ENCODE measurements at regions not wholly inside any gene's neighbourhood (a gene's known extent, or its start where the extent isn't known, plus 50 kb on each side); places are given as distances from the start of the nearest gene placed in this dataset.

DNA sequence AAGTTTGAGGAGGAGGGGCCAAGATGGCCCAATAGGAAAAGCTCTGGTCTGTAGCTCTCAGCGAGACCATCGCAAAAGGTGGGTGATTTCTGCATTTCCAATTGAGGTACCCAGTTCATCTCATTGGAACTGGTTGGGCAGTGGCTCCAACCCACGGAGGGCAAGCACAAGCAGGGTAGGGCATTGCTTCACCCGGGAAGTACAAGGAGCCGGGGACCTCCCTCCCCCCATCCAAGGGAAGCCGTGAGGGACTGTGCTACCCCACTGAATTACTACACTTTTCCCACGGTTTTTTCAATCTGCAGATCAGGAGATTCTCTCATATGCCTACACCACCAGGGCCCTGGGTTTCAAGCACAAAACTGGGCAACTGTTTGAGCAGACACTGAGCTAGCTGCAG is 58.0 kb upstream of the EFCAB3 start:
- no peaks in the 10 kb centered on the region for H3K36me3 ChIP-seq (ENCODE audit: control insufficient read depth, insufficient read depth, low read length)
- TF ChIP-seq, protein P1, sequence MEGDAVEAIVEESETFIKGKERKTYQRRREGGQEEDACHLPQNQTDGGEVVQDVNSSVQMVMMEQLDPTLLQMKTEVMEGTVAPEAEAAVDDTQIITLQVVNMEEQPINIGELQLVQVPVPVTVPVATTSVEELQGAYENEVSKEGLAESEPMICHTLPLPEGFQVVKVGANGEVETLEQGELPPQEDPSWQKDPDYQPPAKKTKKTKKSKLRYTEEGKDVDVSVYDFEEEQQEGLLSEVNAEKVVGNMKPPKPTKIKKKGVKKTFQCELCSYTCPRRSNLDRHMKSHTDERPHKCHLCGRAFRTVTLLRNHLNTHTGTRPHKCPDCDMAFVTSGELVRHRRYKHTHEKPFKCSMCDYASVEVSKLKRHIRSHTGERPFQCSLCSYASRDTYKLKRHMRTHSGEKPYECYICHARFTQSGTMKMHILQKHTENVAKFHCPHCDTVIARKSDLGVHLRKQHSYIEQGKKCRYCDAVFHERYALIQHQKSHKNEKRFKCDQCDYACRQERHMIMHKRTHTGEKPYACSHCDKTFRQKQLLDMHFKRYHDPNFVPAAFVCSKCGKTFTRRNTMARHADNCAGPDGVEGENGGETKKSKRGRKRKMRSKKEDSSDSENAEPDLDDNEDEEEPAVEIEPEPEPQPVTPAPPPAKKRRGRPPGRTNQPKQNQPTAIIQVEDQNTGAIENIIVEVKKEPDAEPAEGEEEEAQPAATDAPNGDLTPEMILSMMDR (IDR thresholded peaks at IDR 0.05; ENCODE audit: insufficient read depth, low read length, severe bottlenecking): no peak
- no peak overlapping the region for H3K4me3 ChIP-seq (ENCODE audit: low read depth, low read length)
- no peak for DNase-seq (ENCODE audit: low read depth)
- no peak for FAIRE-seq
- no peaks in the 10 kb centered on the region for H3K27me3 ChIP-seq (ENCODE audit: control insufficient read depth, insufficient read depth, low read length)

DNA sequence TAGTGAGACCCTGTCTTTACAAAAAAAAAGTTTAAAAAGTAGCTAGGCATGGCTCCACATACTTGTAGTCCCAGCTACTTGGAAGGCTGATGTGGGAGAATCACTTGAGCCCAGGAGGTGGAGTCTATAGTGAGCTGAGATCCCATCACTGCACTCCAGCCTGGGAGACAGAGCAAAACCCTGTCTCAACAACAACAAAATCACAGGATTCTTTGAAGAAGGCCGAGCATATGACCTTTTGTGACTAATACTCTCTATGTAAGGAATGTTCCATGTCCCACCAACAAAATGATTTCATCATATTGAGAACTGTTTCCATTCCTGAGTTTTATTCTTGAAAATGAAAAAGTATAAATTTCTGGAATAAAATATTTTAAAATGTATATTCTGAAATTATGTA is 58.9 kb upstream of the EFCAB3 start:
- TF ChIP-seq, protein P1 (IDR thresholded peaks at IDR 0.05; ENCODE audit: insufficient read depth, low read length, severe bottlenecking): no peak
- Histone ChIP-seq H3K36me3 (ENCODE audit: control insufficient read depth, insufficient read depth, low read length) (no peaks in the 10 kb centered on the region), H3K4me3 (ENCODE audit: low read depth, low read length) (no peak overlapping the region), H3K27me3 (ENCODE audit: control insufficient read depth, insufficient read depth, low read length) (no peaks in the 10 kb centered on the region)
- DNase-seq (ENCODE audit: low read depth): no peak
- FAIRE-seq: no peak

DNA sequence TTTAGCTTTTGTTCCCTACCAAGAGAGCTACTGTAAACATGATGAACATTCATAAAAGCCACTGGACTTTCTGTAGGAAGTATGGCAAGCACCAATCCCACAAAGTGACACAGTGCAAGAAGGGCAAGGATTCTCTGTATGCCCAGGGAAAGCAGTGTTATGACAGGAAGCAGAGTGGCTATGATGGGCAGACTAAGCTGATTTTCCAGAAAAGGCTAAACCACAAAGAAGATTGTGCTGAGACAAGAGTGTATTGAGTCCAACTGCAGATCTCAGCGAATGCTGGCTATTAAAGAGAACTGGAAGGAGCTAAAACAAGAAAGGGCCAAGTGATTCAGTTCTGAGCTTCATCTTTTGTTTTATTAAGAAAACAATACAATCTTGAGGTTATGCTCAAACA is 60.5 kb upstream of the EFCAB3 start:
- TF ChIP-seq, protein P1 (IDR thresholded peaks at IDR 0.05; ENCODE audit: insufficient read depth, low read length, severe bottlenecking): no peak
- no peak for FAIRE-seq
- H3K27me3 ChIP-seq (ENCODE audit: control insufficient read depth, insufficient read depth, low read length): no peaks in the 10 kb centered on the region

DNA sequence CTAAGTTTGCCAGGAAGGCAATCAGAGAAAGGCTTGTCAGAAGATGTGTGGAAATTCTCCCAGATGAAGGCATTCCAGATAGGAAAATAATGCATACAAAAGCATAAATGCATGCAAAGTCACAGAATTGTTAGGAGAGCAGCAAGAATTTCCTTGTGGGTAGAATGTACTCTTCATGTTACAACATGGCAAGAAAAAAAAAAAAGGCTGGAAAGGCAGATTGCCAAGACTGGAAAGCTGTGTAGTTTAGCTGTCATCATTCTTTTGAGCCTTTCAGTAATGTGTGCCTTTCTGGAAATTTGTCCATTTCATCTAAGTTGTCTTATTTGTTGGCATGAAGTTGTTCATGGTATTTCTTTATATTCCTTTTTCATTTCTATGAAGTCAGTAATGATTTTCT is 71.0 kb upstream of the EFCAB3 start:
- TF ChIP-seq, protein P1 (IDR thresholded peaks at IDR 0.05; ENCODE audit: insufficient read depth, low read length, severe bottlenecking): no peak
- H3K4me3 ChIP-seq (ENCODE audit: low read depth, low read length): no peak overlapping the region
- DNase-seq (ENCODE audit: low read depth) (peak; percentile 68), FAIRE-seq (no peak)
- H3K36me3 ChIP-seq (ENCODE audit: control insufficient read depth, insufficient read depth, low read length): no peaks in the 10 kb centered on the region
- no peaks in the 10 kb centered on the region for H3K27me3 ChIP-seq (ENCODE audit: control insufficient read depth, insufficient read depth, low read length)

More for the DNA sequence above, 60.5 kb upstream of the EFCAB3 start:
- DNase-seq (ENCODE audit: low read depth): no peak
- H3K4me3 ChIP-seq (ENCODE audit: low read depth, low read length): no peak overlapping the region
- no peaks in the 10 kb centered on the region for H3K36me3 ChIP-seq (ENCODE audit: control insufficient read depth, insufficient read depth, low read length)

DNA sequence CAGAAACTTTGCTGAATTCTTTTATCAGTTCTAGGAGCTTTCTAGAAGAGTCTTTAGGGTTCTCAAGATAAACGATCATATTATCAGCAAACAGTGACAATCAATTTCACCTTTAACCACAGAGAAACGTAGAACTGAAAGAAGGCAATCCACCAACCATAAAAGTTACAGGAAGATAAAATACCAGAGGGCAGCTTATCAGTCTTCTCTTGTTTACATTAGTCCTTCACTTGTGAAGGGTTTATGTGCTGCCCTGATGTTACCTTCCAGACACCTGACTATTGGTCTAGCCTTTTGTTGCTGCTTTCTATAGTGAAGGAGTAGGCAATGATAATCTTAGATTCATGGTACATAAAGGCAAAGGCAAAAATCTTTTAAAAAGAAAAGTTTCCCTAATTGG is 73.2 kb upstream of the EFCAB3 start:
- FAIRE-seq: no peak
- H3K4me3 ChIP-seq (ENCODE audit: low read depth, low read length): no peak overlapping the region
- no peaks in the 10 kb centered on the region for H3K27me3 ChIP-seq (ENCODE audit: control insufficient read depth, insufficient read depth, low read length)
- TF ChIP-seq, protein P1 (IDR thresholded peaks at IDR 0.05; ENCODE audit: insufficient read depth, low read length, severe bottlenecking): no peak
- H3K36me3 ChIP-seq (ENCODE audit: control insufficient read depth, insufficient read depth, low read length): no peaks in the 10 kb centered on the region
- no peak for DNase-seq (ENCODE audit: low read depth)

DNA sequence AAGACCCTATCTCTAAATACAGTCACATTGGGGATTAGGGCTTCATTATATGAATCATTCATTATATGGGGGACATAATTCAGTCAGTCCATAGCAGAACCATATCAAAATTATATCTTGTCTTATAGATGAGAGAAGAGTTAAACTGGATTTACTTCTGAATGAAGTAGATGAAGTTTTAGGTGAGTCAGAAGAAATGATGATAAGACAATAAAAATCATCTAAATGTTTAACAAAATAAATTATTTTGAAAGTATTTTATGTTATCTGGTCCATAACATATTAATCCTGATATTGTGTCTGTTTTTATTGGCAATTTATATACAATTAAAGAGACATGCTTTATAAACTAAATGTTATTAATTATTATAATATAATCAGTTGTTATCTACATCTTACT is 76.9 kb upstream of the EFCAB3 start:
- H3K4me3 ChIP-seq (ENCODE audit: low read depth, low read length): no peak overlapping the region
- no peaks in the 10 kb centered on the region for H3K36me3 ChIP-seq (ENCODE audit: control insufficient read depth, insufficient read depth, low read length)
- H3K27me3 ChIP-seq (ENCODE audit: control insufficient read depth, insufficient read depth, low read length): no peaks in the 10 kb centered on the region
- TF ChIP-seq, protein P1 (IDR thresholded peaks at IDR 0.05; ENCODE audit: insufficient read depth, low read length, severe bottlenecking): no peak
- DNase-seq (ENCODE audit: low read depth): no peak
- FAIRE-seq: no peak
